H7 (cell line): ENCODE measurements at regions not wholly inside any gene's neighbourhood (a gene's known extent, or its start where the extent isn't known, plus 50 kb on each side); places are given as distances from the start of the nearest gene placed in this dataset.

ENCODE experiments used
- DNase-seq: peaks from one replicate; pipeline ENCODE4 v3.0.0; 2012
- H3K27me3 ChIP-seq: 2 replicates; pipeline ENCODE4 v1.6.0; 2011; ENCODE audit warnings: mild to moderate bottlenecking, low read length; ENCODE audit not compliant: control insufficient read depth, insufficient read depth
- H3K36me3 ChIP-seq: replicated peaks from 2 replicates; pipeline ENCODE4 v1.5.1; 2011; ENCODE audit warnings: low read length; ENCODE audit not compliant: control insufficient read depth, insufficient read depth
- H3K4me3 ChIP-seq: 2 replicates; pipeline ENCODE4 v1.5.1; 2011; ENCODE audit warnings: low read depth, mild to moderate bottlenecking, control low read depth, low read length, moderate library complexity; ENCODE audit not compliant: insufficient read depth

- no peaks in the 10 kb centered on the region for H3K27me3 ChIP-seq
- DNase-seq = peak; percentile 82
- H3K4me3 ChIP-seq = no peak overlapping the region
- H3K36me3 ChIP-seq = no peaks in the 10 kb centered on the region
Observed at GRCh38 chr12:111046896-111047295, 126.5 kb upstream of the MYL2 start.

- peak; percentile 46 for DNase-seq
- no peaks in the 10 kb centered on the region for H3K36me3 ChIP-seq
- H3K27me3 ChIP-seq = no peaks in the 10 kb centered on the region
- H3K4me3 ChIP-seq = no peak overlapping the region
Observed at GRCh38 chr12:111045941-111046340, 125.6 kb upstream of the MYL2 start.

GRCh38 chr12:111041091-111041490 lies 120.7 kb upstream of the MYL2 start:
- no peak for DNase-seq
- Histone ChIP-seq H3K27me3 (peaks cover 6% of the 10 kb centered on the region; the same call in 1 of the 2 replicates), H3K4me3 (no peak overlapping the region), H3K36me3 (no peaks in the 10 kb centered on the region)

GRCh38 chr12:111040690-111041089 lies 120.3 kb upstream of the MYL2 start:
- no peak for DNase-seq
- no peak overlapping the region for H3K4me3 ChIP-seq
- peaks cover 9% of the 10 kb centered on the region for H3K27me3 ChIP-seq
- no peaks in the 10 kb centered on the region for H3K36me3 ChIP-seq

GRCh38 chr12:111038941-111039340 lies 118.6 kb upstream of the MYL2 start:
- Histone ChIP-seq H3K27me3 (peaks cover 19% of the 10 kb centered on the region), H3K36me3 (no peaks in the 10 kb centered on the region), H3K4me3 (no peak overlapping the region)
- no peak for DNase-seq

- H3K27me3 ChIP-seq = peaks cover 19% of the 10 kb centered on the region
- DNase-seq = no peak
Observed at GRCh38 chr12:111038077-111038476, 117.7 kb upstream of the MYL2 start.

GRCh38 chr12:111037047-111037446 lies 116.7 kb upstream of the MYL2 start:
- no peak for DNase-seq
- no peaks in the 10 kb centered on the region for H3K36me3 ChIP-seq
- H3K4me3 ChIP-seq = no peak overlapping the region
- H3K27me3 ChIP-seq = peaks cover 19% of the 10 kb centered on the region

More at GRCh38 chr12:111038077-111038476, 117.7 kb upstream of the MYL2 start:
- no peak overlapping the region for H3K4me3 ChIP-seq
- H3K36me3 ChIP-seq = no peaks in the 10 kb centered on the region

- Histone ChIP-seq H3K27me3 (peaks cover 19% of the 10 kb centered on the region), H3K36me3 (no peaks in the 10 kb centered on the region), H3K4me3 (peak overlapping the region; percentile 76)
- peak; percentile 77 for DNase-seq
Observed at GRCh38 chr12:111035578-111036301, 115.4 kb upstream of the MYL2 start.

- peaks cover 19% of the 10 kb centered on the region for H3K27me3 ChIP-seq
- peak; percentile 87 for DNase-seq
- no peaks in the 10 kb centered on the region for H3K36me3 ChIP-seq
Observed at GRCh38 chr12:111034886-111035577, 114.7 kb upstream of the MYL2 start.

GRCh38 chr12:111034083-111034885 lies 113.9 kb upstream of the MYL2 start, which contains the start of gene CUX2:
TSS of gene CUX2 (plus strand) at chr12:111034165.
- H3K27me3 ChIP-seq = peaks cover 19% of the 10 kb centered on the region
- DNase-seq = peak; percentile 90
- peak within 1 kb of the TSS; percentile 76 for H3K4me3 ChIP-seq
- H3K36me3 ChIP-seq = no peaks in the 10 kb centered on the region

More at GRCh38 chr12:111034886-111035577, 114.7 kb upstream of the MYL2 start:
- peak overlapping the region; percentile 76 for H3K4me3 ChIP-seq

- H3K36me3 ChIP-seq = no peaks in the 10 kb centered on the region
- peak; percentile 90 for DNase-seq
- H3K4me3 ChIP-seq = peak overlapping the region; percentile 76
- H3K27me3 ChIP-seq = peaks cover 19% of the 10 kb centered on the region
Observed at GRCh38 chr12:111033281-111034082, 113.1 kb upstream of the MYL2 start.

- H3K27me3 ChIP-seq = peaks cover 19% of the 10 kb centered on the region
- DNase-seq = no peak
- no peaks in the 10 kb centered on the region for H3K36me3 ChIP-seq
- no peak overlapping the region for H3K4me3 ChIP-seq
Observed at GRCh38 chr12:111032591-111032919, 112.2 kb upstream of the MYL2 start.

GRCh38 chr12:111031916-111032590 lies 111.7 kb upstream of the MYL2 start:
- Histone ChIP-seq H3K27me3 (peaks cover 16% of the 10 kb centered on the region), H3K4me3 (no peak overlapping the region), H3K36me3 (no peaks in the 10 kb centered on the region)
- no peak for DNase-seq
